ENCODE measurements at regions not wholly inside any gene's neighbourhood (a gene's known extent, or its start where the extent isn't known, plus 50 kb on each side); places are given as distances from the start of the nearest gene placed in this dataset.

- H3K4me1 ChIP-seq (ENCODE audit: control insufficient read depth in 1 of 2, insufficient read depth in 1 of 2, low read depth in 1 of 2, low read length in 1 of 2), result no peaks in the 10 kb centered on the region
- no peaks in the 10 kb centered on the region for H3K27me3 ChIP-seq
- H3K36me3 ChIP-seq, result no peaks in the 10 kb centered on the region
- H3K4me3 ChIP-seq (ENCODE audit: low read depth in 1 of 2, low read length in 1 of 2), result no peak overlapping the region
- H3K27ac ChIP-seq, result no peak overlapping the region
- H3K9me3 ChIP-seq, result no peaks in the 10 kb centered on the region
- TF ChIP-seq CTCF (IDR thresholded peaks at IDR 0.05), result no peak
These were observed 156.6 kb downstream of the NOC3L start for GRCh38 chr10:94206176-94206575.

- Histone ChIP-seq H3K36me3 (no peaks in the 10 kb centered on the region), H3K4me1 (ENCODE audit: control insufficient read depth in 1 of 2, insufficient read depth in 1 of 2, low read depth in 1 of 2, low read length in 1 of 2) (no peaks in the 10 kb centered on the region), H3K27ac (no peak overlapping the region), H3K27me3 (no peaks in the 10 kb centered on the region), H3K9me3 (no peaks in the 10 kb centered on the region), H3K4me3 (ENCODE audit: low read depth in 1 of 2, low read length in 1 of 2) (no peak overlapping the region)
- no peak for TF ChIP-seq CTCF (IDR thresholded peaks at IDR 0.05)
These were observed 154.4 kb downstream of the NOC3L start for GRCh38 chr10:94208315-94208714.

- no peak for TF ChIP-seq CTCF (IDR thresholded peaks at IDR 0.05)
- Histone ChIP-seq H3K4me1 (ENCODE audit: control insufficient read depth in 1 of 2, insufficient read depth in 1 of 2, low read depth in 1 of 2, low read length in 1 of 2) (no peaks in the 10 kb centered on the region), H3K36me3 (no peaks in the 10 kb centered on the region), H3K9me3 (no peaks in the 10 kb centered on the region), H3K27ac (no peak overlapping the region), H3K27me3 (no peaks in the 10 kb centered on the region), H3K4me3 (ENCODE audit: low read depth in 1 of 2, low read length in 1 of 2) (no peak overlapping the region)
These were observed 152.1 kb downstream of the NOC3L start for GRCh38 chr10:94210440-94211168.

- no peaks in the 10 kb centered on the region for H3K9me3 ChIP-seq
- no peak for TF ChIP-seq CTCF (IDR thresholded peaks at IDR 0.05)
- no peaks in the 10 kb centered on the region for H3K36me3 ChIP-seq
- H3K27ac ChIP-seq, result no peak overlapping the region
- no peaks in the 10 kb centered on the region for H3K27me3 ChIP-seq
- H3K4me1 ChIP-seq (ENCODE audit: control insufficient read depth in 1 of 2, insufficient read depth in 1 of 2, low read depth in 1 of 2, low read length in 1 of 2), result no peaks in the 10 kb centered on the region
- H3K4me3 ChIP-seq (ENCODE audit: low read depth in 1 of 2, low read length in 1 of 2), result no peak overlapping the region
These were observed 151.6 kb downstream of the NOC3L start for GRCh38 chr10:94211169-94211510.

- H3K4me3 ChIP-seq (ENCODE audit: low read depth in 1 of 2, low read length in 1 of 2), result no peak overlapping the region
- no peak for TF ChIP-seq CTCF (IDR thresholded peaks at IDR 0.05)
- H3K27ac ChIP-seq, result no peak overlapping the region
- H3K27me3 ChIP-seq, result no peaks in the 10 kb centered on the region
- H3K4me1 ChIP-seq (ENCODE audit: control insufficient read depth in 1 of 2, insufficient read depth in 1 of 2, low read depth in 1 of 2, low read length in 1 of 2), result no peaks in the 10 kb centered on the region
- no peaks in the 10 kb centered on the region for H3K36me3 ChIP-seq
- H3K9me3 ChIP-seq, result no peaks in the 10 kb centered on the region
These were observed 149.7 kb downstream of the NOC3L start for GRCh38 chr10:94213001-94213530.

All from neutrophil (primary cell).